HuH-7 (cell line): ENCODE measurements at regions not wholly inside any gene's neighbourhood (a gene's known extent, or its start where the extent isn't known, plus 50 kb on each side); places are given as distances from the start of the nearest gene placed in this dataset.
A peak's percentile ranks its signal among the peaks of the same experiment; 100 is the strongest.
"Not testable (repeated sequence)": the region's sequence is repeated elsewhere in the genome, so short reads cannot be mapped to it uniquely, and the experiment has no call there.

Experiments used
- DNase-seq: peaks from one replicate; pipeline ENCODE4 v3.0.0; 2011; ENCODE audit warnings: low spot score

DNA sequence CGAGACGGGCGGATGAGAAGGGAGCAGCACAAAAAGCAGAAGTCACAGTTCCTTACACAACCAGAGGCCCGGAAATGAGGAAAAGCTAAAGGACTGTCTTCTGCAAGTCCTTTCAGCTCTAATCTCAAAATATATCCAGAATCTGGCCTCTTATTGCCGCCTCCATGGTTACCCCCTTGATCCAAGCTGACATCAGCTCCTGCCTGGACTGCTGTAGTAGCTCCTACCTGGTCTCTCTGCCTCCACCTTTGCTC is 324.0 kb upstream of the ROPN1 start:
- no peak for DNase-seq

DNA sequence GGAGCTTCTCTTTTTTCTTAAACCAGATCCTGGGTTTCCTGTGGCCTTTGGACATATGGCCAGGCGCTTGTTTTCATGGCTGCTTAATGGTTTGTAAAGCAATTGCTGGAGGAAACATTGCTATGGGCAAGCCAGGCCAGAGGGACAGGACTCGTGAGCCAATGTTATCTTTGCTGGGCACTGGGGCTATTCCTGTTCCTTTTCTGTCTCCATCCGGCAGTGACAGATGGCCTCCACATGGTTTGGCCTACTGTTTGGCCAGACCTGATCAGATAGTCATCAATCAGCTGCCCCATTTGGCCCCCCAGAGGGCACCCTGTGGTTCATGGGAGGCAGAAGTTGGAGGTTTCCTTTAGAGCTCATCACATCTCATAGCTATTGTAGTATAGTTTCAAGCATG is 326.1 kb upstream of the ROPN1 start:
- no peak for DNase-seq

DNA sequence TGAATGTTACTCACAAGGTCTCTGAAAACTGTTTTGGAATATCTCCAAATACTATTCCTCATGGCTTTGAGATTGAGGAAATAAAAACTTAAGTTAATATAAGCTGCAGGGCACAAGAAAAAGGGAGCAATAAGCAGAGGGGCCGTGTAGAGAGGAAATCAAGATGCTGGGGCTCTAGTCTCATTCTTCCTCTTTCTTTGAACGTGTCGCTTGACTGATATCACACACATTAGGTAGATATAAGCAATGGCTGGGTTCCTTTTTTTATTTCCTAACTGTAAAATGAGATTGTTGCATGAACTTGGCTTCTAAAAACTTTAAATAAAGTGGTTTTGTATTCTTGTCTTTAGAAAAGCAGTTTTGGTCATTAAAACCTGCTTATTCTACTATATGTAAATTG is 326.7 kb upstream of the ROPN1 start:
- no peak for DNase-seq

DNA sequence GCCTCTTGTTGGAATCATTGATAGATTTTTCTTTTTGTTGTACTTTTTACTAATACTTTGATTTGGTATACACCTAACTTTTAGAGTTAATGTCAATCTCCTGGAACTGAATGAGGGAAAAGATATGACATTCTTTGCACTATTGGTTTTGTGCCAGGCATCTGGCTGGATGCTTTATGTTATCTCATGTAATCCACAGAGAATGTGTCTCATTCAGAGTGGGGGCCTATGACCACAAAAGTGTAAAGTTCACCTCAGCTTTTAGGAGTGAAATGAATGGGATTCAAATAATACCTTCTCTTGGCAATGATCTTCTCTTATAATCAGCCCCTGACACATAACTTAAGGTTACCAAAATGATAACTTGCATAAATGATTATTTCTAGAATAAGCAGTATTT is 329.1 kb upstream of the ROPN1 start:
- DNase-seq = no peak

DNA sequence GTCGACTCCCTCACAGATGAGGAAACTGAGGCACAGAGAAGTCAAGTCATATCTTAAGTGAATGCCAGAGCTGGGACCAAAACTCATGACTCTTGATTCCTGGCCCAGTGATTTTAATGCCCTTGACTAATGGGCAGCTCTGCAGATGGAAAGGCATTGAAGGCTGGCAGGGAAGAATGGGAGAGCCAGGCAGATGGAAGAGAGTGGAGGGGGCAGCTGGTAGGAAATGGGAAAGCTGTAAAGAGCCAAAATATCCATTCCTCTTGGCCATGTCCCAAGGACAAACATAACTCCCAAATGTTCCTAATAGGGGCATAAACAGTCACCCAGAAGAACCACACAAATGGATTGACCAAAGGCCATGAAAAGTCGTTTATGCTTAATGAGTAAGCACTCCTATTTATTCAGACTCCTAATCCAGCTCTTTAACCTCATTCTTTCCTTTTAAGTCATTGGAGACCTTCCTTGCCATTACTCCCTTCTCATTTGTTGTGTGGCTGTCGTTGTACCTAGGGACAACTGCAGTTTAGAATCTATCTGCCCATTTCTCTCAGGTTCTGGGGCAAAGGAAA is 330.5 kb upstream of the ROPN1 start:
- no peak for DNase-seq

DNA sequence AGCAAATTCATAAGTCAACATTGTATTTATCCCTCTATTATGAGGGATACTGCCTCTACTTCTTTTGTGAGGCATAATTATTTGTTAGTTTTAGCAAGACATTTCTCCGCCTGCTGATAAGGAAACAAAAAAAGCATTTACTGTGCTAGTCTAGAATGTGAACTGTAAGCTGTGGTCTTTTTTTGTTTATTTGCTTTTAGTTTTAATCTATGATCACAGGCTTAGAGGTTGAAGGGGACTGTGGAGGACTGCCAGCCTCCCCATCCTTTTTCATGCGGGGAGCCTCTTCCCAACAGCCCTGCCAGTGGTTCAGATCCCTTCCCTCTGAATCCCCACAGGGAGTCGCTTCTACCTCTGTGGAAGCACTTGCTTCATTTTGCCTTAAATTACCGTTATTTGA is 331.0 kb upstream of the ROPN1 start:
- no peak for DNase-seq

DNA sequence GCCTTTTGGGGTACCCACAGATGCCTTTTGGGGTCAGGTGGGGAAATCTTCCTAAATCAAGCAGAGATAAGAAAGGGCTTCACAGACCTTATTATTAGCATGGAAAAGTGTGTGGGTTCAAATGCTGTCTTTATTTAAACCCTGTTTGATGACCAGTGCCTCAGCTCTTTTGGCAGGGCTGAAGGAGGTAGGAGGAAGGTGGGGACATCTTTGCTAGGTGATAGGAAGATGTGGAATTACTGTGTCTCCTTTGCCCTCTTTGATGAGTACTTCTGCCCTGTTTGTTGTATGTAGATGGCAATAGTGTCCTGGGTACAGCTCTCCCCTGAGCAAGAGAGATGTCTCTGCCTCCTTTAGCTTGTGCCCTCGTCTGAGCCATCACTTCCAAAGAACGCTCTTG is 333.3 kb upstream of the ROPN1 start:
- no peak for DNase-seq

DNA sequence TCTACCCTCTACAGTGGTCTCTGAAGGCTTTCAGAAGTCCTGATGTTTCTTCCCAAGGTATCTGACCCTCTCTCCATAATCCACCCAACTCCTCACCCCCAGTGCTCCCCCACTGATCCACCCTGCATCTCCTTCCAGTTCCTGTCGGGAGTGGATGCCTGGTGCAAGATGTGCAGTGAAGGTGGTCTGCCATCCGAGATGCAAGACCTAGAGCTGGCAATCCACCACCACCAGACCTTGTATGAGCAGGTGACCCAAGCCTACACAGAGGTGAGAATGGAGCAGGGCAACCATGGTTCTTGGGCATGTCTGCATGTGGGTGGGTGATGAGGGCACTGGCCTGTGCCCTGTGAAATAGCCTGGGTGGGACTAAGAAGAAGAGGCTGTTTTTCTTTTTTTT is 337.8 kb upstream of the ROPN1 start:
- DNase-seq = no peak

DNA sequence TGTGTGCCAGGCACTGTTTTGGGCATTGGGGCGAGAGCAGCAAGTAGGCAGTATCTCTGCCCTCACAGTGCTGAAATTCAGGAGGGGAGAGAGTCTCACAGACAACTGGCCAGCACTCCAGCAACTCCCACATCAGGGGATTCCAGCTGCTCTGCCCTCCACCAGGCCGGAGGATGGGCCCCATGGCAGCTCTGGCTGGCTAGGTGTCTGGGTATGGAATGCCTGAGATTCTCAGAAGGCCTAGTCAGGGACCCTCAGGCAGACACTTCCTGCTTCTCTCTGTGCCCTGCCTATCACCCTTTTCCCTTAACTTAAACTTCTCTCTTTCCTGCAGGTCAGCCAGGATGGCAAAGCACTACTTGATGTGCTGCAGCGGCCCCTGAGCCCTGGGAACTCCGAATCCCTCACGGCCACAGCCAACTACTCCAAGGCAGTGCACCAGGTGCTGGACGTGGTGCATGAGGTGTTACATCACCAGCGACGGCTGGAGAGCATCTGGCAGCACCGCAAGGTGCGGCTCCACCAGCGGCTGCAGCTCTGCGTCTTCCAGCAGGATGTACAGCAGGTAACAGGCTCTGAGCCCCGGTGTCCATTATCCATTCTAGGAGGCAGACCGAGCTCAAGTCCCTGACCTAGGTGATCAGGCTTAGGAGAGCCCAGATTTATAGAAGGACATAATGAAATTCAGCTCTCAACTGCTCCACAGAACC is 342.2 kb upstream of the ROPN1 start:
- no peak for DNase-seq

DNA sequence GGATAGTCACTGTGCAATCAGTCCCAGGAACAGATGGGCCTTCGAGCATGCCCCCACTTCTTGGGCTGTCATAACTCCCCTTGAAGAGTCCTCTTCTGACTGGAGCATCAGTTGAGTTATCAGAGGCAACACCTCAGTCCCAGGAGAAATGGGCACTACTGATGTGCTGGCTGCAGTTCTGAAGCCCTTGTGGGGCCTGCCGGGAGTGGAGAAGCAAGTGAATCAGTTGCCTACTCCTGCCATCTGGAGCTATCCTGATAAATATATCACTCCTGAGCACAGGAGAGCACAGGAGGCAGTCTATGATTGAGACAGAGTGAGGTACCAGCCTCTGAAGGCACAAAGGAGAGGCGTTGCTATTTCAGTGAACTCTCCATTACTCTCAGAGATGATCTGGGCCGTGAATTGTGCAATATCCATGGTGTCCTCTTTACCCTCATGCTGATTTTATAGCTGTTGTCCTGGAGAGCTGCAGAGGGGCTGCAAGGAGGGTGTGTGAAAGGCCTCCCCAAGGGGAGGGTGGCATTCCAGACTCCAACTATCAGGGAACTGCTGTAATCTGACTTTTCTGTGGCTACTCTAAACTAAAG is 344.2 kb upstream of the ROPN1 start:
- DNase-seq = no peak

DNA sequence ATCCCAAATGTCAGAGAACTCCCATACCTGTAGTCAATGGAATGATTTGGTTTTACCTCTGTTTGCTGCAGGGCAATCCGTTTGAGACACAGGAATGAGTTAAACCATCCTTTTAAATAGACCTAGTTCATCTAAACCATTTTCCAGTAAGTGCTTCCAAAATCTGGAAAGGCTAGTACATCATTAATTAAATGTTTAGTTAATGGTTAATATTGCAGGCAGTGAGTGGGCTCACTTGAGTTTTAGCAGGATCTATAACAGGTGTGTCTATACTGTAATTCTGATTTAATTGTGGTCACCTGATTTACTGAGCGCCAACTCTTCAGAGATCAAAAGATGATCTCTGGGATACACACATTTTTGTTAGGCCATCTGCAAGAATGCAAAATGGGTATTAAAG is 353.9 kb upstream of the ROPN1 start:
- no peak for DNase-seq

DNA sequence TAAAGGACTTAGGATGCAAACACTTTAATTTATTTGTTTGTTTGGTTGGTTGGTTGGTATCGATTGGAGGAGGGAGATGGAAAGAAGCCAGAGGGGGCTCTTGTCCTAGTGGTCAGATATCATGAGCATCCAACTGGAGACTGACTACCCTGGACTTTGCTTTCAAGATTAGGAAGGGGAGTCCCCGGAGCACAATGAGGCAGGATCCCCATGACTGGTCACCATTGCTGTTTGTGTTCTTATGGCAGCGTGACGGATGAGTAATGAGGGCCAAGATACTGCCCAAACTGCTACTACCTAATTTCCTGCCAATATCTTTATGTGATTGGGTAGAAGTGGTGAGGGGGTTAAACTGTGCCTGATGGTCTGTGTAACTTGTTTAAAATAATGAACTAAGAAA is 354.6 kb upstream of the ROPN1 start:
- no peak for DNase-seq

DNA sequence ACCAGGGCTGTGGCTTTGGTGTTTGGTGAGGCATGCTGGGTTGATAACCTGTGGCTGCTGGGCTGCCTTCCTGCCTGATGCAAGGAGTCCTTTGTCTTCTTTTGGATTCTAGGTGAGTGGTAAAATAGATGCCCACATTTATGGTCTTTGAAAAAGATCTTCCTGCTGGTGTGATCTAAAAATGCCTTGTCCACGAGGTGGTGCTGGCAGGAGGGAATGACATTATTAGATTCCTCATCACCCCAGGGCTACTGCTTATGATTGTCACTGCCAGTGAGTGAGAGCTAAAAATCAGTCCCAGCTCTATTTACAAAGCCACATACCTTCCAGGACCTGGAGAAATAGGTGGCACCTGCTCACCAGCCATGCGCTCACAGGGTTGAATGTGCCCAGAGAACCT is 355.5 kb upstream of the ROPN1 start:
- DNase-seq = no peak

DNA sequence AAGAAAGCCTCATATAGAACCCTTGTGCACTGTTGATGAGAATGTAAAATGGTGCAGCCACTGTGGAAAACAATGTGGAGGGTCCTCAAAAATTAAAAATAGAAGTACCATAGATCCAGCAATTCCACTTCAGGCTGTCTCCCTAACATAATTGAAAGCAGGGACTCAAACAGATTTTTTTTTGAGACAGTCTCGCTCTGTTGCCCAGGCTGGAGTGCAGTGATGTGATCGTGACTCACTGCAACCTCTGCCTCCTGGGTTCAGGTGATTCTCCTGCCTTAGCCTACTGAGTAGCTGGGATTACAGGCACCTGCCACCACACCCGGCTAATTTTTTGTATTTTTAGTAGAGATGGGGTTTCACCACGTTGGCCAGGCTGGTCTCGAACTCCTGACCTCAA is 356.6 kb upstream of the ROPN1 start:
- DNase-seq = not testable (repeated sequence)

DNA sequence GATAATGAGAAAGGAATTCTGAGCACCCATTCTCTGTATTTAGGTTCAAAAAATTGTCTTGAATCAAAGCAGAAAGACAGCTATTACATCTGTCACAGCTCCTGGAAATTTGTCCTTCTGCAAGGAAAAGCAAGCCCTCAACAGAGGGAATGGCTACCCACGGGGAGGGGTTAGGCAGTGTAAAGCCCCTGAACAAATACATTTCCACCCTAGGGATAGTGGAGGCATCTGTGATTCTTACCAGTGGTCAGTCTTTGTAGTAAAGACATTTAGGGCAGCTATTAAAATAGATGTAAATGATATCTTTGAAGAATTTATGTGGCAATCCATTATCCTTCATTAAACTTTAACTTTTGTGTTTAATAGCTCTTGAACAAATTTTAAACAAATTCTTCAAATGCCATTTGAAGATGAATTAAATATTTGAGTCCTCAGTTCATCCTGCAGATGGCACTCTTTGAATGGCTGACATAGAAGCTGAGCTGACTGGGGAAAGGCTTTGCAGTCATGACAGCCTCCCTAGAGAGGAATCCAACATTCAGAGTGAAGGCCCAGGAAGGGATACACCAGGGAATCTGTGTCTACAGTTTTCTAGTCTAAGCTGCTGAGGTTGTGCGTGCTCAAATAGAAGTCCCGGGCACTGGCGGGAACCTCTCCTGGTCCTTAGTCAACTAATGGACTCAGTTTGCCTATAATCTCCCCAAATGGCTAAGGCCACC is 359.7 kb upstream of the ROPN1 start:
- peak; percentile 73 for DNase-seq

DNA sequence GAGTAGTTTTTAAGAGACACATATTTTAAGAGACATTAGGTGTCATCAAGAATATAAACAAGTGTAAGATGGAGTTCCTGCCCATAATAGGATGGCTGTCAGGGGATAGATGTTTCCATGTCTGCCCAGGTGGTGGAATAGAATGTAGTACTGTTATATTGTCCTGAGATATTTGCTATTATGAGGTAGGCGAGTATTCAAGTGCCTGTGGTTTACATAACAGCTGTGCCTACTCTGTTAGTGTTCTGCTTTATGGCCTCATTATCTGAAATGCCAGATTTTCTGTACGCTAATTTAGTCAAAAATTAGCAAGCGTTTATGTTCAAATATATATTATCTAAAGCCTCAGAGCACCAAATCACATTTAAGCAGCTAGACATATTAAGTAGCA is 360.2 kb upstream of the ROPN1 start:
- no peak for DNase-seq

DNA sequence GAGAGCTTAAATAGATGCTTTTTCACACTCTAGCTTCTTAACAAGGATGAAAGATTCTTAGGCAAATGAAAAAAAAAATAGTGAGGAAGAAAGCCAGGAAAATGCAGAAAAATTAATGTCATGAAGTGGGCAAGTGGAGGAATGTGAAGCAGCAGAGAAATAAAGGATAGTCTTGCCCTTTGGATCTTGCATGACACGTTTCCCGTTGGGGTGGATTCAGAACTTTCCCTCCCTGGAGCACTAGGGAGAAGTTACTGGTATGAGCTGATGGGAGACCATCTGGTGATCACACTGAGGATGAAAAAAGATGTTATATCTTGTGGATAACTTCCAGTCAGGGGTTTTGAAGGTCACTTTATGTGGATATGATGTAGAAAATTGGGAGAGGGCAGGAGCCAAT is 361.8 kb upstream of the ROPN1 start:
- DNase-seq = no peak

DNA sequence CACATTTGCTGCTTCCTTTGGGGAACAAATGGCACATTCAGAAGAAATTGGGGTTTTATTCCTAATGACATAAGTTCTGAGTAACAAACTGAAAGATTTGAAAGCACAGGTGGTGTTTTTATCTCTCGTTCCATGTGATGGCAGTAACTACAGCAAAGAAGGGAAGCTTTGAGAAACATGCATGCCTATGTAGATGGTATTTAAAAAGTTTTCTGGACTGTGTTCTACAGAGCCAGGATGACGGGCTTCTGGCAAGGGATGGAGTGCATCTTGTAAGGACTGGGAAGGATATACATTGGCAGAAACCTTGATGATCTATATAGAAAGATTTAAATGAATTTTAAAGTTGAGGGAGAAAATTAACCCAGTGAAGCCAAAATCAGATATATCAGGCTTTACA is 362.2 kb upstream of the ROPN1 start:
- no peak for DNase-seq

DNA sequence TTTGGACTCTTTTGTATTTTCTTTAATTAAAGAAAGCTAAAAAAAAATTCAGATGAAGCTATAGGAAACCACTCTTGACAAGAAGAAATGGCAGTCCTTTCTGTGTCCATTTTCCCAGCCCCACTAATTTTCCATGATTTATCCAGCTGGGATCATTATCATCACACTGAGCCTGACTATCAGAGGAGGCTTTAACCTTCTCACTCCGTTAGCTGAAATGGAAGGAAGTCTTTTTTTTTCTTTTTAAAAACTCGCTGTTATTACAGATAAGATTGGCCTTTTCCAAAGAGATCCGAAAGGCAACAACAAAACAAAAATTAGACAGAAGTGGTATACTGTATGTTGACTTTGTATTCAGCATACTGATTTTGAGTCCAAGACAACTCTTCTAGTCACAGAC is 366.2 kb upstream of the ROPN1 start:
- DNase-seq = no peak

DNA sequence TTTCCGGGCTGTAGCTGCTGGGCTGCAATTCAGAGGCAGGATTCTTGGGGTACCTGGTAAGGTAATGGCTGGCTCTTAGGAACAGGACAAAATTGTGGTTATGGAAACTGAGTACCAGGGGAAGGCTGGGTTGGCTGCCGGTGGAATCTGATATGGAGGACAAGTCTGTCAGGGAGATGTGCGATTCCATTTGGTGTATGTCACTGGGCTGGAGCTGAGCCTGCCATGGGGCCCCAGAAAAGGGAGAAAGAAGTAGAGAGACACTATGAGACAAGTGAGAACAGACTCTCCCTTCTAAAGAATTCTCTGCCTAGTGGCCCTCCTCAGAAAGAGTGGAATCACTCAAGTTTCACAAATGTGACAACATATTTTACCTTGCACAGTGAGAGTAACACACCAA is 368.2 kb upstream of the ROPN1 start:
- DNase-seq = no peak

DNA sequence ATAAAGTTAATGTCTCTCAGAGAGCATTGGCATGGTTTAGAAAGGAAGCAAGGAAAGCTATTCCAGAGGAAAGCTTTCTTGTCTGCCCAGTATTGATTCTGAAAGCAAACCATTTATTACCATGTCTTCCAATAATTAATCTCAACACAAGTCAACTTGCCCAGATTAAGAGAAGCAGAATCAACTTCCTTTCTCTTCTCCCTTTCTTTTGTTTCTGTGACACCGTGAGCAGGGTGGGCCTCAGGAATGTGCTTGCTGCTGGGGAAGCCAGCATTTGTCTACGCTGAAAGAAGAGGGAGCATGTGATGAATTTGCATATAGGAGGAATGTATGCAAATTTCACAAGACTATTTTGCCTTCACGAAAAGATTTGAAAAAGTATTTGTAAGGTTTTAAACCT is 368.6 kb upstream of the ROPN1 start:
- no peak for DNase-seq

DNA sequence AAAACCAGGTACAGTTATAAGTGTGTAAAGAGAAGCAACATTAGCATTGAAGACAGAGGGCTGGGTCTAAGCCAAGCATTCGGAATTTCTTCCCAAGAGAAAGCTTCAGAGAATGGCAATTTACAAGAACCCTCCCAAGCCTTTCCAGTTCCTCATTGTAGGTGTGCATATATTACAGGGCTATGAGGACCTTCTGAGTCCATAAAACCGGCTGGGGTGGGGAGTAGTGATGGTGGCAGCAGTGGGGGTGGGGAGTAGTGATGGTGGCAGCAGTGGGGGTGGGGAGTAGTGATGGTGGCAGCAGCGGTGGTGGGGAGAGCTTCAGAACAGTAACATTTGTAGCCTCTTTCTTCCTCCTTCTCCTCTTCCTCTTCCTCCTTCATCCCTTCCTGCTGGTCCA is 368.7 kb upstream of the UMPS start:
- DNase-seq = no peak

DNA sequence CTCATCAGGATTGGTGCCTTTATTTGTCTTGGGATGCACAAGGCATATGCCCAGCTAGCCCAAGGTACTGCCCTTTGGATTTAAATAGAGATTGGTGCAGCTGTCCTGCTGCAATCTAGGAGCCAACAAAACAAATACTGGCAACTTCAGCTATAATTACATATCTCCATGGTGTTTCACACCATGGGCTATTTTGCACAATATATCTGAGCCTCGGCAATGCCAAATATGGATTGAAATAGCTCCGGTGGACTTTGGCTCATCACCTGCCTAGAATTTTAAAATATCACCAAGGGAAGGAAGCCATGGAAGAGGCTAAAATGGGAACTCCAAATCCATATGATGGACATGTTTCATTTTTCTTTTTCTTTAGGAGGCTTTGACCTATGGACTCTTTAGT is 367.8 kb upstream of the UMPS start:
- DNase-seq = no peak

DNA sequence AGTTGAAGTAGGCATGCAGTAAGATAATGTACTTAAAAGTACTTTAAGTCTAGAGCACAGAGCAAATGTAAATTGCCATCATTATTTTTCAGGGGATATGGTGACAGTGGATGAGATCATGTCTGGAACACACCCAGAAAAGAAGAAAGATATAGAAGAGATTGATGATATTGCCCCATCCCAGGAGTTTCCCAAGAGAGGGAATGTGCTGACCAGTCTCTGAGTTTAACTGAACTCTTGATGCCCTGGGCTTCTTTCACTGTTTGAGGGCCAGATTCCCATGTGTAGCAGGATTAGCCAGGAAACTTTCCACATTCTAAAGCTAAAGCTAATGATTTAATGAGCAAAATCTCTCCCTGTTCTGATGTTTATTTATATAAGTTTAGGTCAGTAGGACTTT is 366.8 kb upstream of the UMPS start:
- DNase-seq = no peak
